ENCODE measurements at regions not wholly inside any gene's neighbourhood (a gene's known extent, or its start where the extent isn't known, plus 50 kb on each side); places are given as distances from the start of the nearest gene placed in this dataset.

DNA sequence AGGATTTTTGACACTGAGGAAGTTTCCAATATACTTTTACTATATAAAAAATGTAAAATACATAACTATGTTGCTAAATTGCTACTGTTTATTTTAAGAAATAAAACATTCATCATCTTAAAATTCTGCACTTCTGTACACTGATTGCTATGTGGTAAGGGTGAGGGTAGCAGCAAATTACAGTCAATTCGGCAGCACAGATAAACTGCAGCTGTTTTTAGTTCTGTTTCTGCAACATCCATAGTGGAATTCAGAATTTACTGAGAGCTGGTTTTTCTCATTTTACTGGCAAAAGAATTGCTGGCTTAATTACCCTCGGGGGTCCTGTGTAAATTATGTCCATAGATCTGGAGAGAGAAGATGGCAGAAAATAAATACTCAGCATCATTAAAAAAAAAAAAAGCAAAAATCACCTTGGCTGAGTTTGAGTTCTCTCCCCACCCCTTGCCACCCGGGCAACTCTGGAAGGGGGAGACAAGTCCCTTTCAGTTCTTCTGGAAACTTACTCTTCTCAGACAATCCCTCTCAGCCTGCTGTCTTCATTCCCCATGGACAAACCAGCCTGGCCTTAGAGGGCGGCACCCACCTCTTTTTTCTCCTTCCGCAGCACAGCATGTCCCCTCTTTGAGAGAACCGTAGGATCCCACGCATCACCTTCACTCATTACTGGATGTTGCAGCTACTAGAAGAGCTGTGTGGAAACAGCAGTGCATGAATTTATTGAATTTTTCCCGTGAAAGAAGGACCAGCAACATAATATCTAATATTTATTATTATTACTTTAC lies 501.1 kb upstream of the CELF2 start:
- in situ Hi-C loops (cut with MboI): no loop called here
- RAD21 ChIA-PET (ENCODE audit: unreplicated experiment): no interaction called here

More for the DNA sequence above, 501.1 kb upstream of the CELF2 start:
- no peak overlapping the region for H3K4me2 ChIP-seq (ENCODE audit: control insufficient read depth, insufficient read depth)
- H4K20me1 ChIP-seq (ENCODE audit: control insufficient read depth, insufficient read depth): no peaks in the 10 kb centered on the region
- FAIRE-seq (no peak), DNase-seq (ENCODE audit: low read depth, low spot score) (no peak), ATAC-seq (no peak)
- ChIA-PET SMC1A (ENCODE audit: uncharacterized antibody, unreplicated experiment) (no interaction called here), CTCF (no interaction called here), POLR2A (no interaction called here)
- H3K36me3 ChIP-seq (ENCODE audit: control insufficient read depth in 2 of 2, insufficient read depth in 2 of 2, low read length in 1 of 2): no peaks in the 10 kb centered on the region
- H3K4me1 ChIP-seq (ENCODE audit: control insufficient read depth, insufficient read depth, low read length): peaks cover 6% of the 10 kb centered on the region
- BruUV-seq (replicated peaks): no TSS peak
- no peak overlapping the region for H2AFZ ChIP-seq (ENCODE audit: control insufficient read depth, low read depth, low read length)
- no peaks in the 10 kb centered on the region for H3K27me3 ChIP-seq (replicated peaks in 1 of 2; ENCODE audit: control insufficient read depth in 2 of 2, insufficient read depth in 2 of 2, low read length in 1 of 2)
- TF ChIP-seq FOXK2 (IDR thresholded peaks at IDR 0.05): no peak
- TF ChIP-seq, protein P1, sequence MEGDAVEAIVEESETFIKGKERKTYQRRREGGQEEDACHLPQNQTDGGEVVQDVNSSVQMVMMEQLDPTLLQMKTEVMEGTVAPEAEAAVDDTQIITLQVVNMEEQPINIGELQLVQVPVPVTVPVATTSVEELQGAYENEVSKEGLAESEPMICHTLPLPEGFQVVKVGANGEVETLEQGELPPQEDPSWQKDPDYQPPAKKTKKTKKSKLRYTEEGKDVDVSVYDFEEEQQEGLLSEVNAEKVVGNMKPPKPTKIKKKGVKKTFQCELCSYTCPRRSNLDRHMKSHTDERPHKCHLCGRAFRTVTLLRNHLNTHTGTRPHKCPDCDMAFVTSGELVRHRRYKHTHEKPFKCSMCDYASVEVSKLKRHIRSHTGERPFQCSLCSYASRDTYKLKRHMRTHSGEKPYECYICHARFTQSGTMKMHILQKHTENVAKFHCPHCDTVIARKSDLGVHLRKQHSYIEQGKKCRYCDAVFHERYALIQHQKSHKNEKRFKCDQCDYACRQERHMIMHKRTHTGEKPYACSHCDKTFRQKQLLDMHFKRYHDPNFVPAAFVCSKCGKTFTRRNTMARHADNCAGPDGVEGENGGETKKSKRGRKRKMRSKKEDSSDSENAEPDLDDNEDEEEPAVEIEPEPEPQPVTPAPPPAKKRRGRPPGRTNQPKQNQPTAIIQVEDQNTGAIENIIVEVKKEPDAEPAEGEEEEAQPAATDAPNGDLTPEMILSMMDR (IDR thresholded peaks at IDR 0.05 in 2 of 3, conservative IDR thresholded peaks at IDR 0.05 in 1 of 3; ENCODE audit: control insufficient read depth in 2 of 3, extremely low read depth in 1 of 3, insufficient read depth in 1 of 3, low read depth in 3 of 3, low read length in 3 of 3): no peak
- TF ChIP-seq MEF2B (IDR thresholded peaks at IDR 0.05; ENCODE audit: partially characterized antibody, poor library complexity, severe bottlenecking): no peak
- TF ChIP-seq, protein P2, sequence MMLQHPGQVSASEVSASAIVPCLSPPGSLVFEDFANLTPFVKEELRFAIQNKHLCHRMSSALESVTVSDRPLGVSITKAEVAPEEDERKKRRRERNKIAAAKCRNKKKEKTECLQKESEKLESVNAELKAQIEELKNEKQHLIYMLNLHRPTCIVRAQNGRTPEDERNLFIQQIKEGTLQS (IDR thresholded peaks at IDR 0.05; ENCODE audit: borderline replicate concordance, extremely low read depth, low read depth, low read length): no peak
- no peak for TF ChIP-seq SUPT20H (IDR thresholded peaks at IDR 0.05; ENCODE audit: borderline replicate concordance, control insufficient read depth, low read depth, low read length)
- TF ChIP-seq TCF3 (IDR thresholded peaks at IDR 0.05; ENCODE audit: borderline replicate concordance, insufficient read depth, low read depth, low read length): no peak
- TF ChIP-seq, protein P3, sequence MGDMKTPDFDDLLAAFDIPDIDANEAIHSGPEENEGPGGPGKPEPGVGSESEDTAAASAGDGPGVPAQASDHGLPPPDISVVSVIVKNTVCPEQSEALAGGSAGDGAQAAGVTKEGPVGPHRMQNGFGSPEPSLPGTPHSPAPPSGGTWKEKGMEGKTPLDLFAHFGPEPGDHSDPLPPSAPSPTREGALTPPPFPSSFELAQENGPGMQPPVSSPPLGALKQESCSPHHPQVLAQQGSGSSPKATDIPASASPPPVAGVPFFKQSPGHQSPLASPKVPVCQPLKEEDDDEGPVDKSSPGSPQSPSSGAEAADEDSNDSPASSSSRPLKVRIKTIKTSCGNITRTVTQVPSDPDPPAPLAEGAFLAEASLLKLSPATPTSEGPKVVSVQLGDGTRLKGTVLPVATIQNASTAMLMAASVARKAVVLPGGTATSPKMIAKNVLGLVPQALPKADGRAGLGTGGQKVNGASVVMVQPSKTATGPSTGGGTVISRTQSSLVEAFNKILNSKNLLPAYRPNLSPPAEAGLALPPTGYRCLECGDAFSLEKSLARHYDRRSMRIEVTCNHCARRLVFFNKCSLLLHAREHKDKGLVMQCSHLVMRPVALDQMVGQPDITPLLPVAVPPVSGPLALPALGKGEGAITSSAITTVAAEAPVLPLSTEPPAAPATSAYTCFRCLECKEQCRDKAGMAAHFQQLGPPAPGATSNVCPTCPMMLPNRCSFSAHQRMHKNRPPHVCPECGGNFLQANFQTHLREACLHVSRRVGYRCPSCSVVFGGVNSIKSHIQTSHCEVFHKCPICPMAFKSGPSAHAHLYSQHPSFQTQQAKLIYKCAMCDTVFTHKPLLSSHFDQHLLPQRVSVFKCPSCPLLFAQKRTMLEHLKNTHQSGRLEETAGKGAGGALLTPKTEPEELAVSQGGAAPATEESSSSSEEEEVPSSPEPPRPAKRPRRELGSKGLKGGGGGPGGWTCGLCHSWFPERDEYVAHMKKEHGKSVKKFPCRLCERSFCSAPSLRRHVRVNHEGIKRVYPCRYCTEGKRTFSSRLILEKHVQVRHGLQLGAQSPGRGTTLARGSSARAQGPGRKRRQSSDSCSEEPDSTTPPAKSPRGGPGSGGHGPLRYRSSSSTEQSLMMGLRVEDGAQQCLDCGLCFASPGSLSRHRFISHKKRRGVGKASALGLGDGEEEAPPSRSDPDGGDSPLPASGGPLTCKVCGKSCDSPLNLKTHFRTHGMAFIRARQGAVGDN (IDR thresholded peaks at IDR 0.05): no peak
- no peak for TF ChIP-seq BRCA1 (IDR thresholded peaks at IDR 0.05; ENCODE audit: low read depth, low read length)
- TF ChIP-seq SIX5 (IDR thresholded peaks at IDR 0.05; ENCODE audit: low read depth, low read length, severe bottlenecking): no peak
- TF ChIP-seq RELA (IDR thresholded peaks at IDR 0.05; ENCODE audit: borderline replicate concordance, partially characterized antibody): no peak
- TF ChIP-seq PML (IDR thresholded peaks at IDR 0.05; ENCODE audit: low read length): no peak
- no peak for TF ChIP-seq STAT1 (conservative IDR thresholded peaks at IDR 0.05)
- no peak for TF ChIP-seq EED (IDR thresholded peaks at IDR 0.05; ENCODE audit: low read depth)
- TF ChIP-seq RAD51 (IDR thresholded peaks at IDR 0.05): no peak
- TF ChIP-seq, protein P4, sequence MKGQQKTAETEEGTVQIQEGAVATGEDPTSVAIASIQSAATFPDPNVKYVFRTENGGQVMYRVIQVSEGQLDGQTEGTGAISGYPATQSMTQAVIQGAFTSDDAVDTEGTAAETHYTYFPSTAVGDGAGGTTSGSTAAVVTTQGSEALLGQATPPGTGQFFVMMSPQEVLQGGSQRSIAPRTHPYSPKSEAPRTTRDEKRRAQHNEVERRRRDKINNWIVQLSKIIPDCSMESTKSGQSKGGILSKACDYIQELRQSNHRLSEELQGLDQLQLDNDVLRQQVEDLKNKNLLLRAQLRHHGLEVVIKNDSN (IDR thresholded peaks at IDR 0.05; ENCODE audit: borderline replicate concordance, extremely low read length, insufficient read depth, low read depth, low read length): no peak
- no peak for TF ChIP-seq NFYB (IDR thresholded peaks at IDR 0.05; ENCODE audit: insufficient read depth, low read depth, low read length)
- 35% methylated on average over 8 of the region's 8 CpGs for WGBS (ENCODE audit: insufficient coverage, insufficient replicate concordance, low lambda C conversion rate, missing lambda C conversion rate)
- no peak overlapping the region for H3K4me3 ChIP-seq
- H3K9me3 ChIP-seq (replicated peaks; ENCODE audit: control insufficient read depth, insufficient read depth, low read length): no peaks in the 10 kb centered on the region
- H3K27ac ChIP-seq (ENCODE audit: control insufficient read depth, insufficient read depth): no peak overlapping the region
- no peak overlapping the region for H3K9ac ChIP-seq (ENCODE audit: control insufficient read depth, insufficient read depth, low read length)
- intact Hi-C loops (cut with micrococcal nuclease; ENCODE audit: unreplicated experiment): no loop called here
- H3K79me2 ChIP-seq (ENCODE audit: control insufficient read depth, insufficient read depth, low read length): no peaks in the 10 kb centered on the region
